ENCODE measurements at regions not wholly inside any gene's neighbourhood (a gene's known extent, or its start where the extent isn't known, plus 50 kb on each side); places are given as distances from the start of the nearest gene placed in this dataset.

DNA sequence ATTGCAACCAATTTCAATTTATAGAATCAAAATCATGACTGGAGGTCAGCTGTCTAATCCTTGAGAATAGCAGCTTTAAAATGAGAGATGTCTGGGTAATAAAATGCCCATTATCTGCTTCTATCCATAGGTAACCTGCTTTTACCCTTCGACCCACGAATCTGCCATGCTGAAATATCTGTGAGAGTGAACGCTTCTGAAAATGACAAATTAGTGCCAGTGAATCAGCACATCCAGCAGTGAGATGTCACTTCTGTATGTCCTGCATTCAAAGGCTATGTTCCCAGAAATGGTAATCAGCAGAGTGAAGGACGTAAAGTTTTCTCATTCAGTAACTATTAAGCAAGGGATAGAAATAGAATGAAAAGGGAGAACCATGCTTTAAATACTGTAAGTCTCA, 532.4 kb upstream of the ITGA1 start:
- no peaks in the 10 kb centered on the region for H3K36me3 Mint-ChIP-seq (ENCODE audit: low read depth, unreplicated experiment)
- no peak overlapping the region for H3K27ac Mint-ChIP-seq (ENCODE audit: unreplicated experiment)
- TF ChIP-seq, protein P1, sequence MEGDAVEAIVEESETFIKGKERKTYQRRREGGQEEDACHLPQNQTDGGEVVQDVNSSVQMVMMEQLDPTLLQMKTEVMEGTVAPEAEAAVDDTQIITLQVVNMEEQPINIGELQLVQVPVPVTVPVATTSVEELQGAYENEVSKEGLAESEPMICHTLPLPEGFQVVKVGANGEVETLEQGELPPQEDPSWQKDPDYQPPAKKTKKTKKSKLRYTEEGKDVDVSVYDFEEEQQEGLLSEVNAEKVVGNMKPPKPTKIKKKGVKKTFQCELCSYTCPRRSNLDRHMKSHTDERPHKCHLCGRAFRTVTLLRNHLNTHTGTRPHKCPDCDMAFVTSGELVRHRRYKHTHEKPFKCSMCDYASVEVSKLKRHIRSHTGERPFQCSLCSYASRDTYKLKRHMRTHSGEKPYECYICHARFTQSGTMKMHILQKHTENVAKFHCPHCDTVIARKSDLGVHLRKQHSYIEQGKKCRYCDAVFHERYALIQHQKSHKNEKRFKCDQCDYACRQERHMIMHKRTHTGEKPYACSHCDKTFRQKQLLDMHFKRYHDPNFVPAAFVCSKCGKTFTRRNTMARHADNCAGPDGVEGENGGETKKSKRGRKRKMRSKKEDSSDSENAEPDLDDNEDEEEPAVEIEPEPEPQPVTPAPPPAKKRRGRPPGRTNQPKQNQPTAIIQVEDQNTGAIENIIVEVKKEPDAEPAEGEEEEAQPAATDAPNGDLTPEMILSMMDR (IDR thresholded peaks at IDR 0.05; ENCODE audit: unreplicated experiment): no peak

DNA sequence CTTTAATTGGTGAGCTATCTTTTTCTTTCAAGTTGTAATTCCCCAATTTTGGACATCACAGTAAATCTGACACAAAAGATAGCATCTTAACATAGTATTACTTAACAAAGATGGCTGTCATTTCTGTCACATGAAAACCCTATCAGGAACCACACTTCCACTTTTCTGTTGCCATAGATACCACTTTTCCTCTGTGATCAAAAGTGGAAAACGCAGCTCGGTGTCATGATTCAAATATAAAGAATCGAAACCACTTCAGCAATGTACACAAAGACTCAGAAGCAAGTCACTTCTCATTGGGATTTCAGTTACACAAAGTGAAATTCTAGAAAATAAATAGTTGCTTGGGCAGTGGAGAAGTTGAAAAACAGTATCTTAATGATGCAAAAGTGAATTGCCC, 524.9 kb upstream of the ITGA1 start:
- Mint-ChIP-seq H3K36me3 (ENCODE audit: low read depth, unreplicated experiment) (no peaks in the 10 kb centered on the region), H3K27ac (ENCODE audit: unreplicated experiment) (no peak overlapping the region), H3K9me3 (ENCODE audit: unreplicated experiment) (no peaks in the 10 kb centered on the region), H3K27me3 (ENCODE audit: unreplicated experiment) (no peaks in the 10 kb centered on the region), H3K4me3 (ENCODE audit: unreplicated experiment) (no peak overlapping the region), H3K4me1 (ENCODE audit: unreplicated experiment) (no peaks in the 10 kb centered on the region)
- DNase-seq (ENCODE audit: low spot score): no peak
- TF ChIP-seq, protein P1 (IDR thresholded peaks at IDR 0.05; ENCODE audit: unreplicated experiment): no peak

More for the DNA sequence above, 532.4 kb upstream of the ITGA1 start:
- DNase-seq (ENCODE audit: low spot score): no peak
- Mint-ChIP-seq H3K9me3 (ENCODE audit: unreplicated experiment) (no peaks in the 10 kb centered on the region), H3K27me3 (ENCODE audit: unreplicated experiment) (no peaks in the 10 kb centered on the region), H3K4me1 (ENCODE audit: unreplicated experiment) (peaks cover 6% of the 10 kb centered on the region), H3K4me3 (ENCODE audit: unreplicated experiment) (no peak overlapping the region)

DNA sequence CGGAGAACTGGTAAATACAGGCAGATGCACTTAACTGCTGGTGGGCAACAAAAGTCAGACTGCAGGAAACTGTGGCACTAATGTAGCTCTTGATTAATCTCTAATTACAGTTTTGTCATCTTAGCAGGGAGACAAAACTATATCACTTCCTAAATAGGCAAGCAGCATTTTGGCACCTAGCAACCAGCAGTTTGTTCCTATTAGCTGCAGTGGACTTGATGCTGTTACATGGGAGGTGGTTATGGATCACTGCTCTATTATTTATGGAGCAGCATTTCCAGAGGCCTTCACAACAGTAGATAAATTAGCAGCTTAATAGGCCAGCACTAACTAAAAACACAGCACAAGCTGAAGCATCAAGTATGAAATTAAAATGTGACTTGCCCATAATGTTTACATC, 518.3 kb upstream of the ITGA1 start:
- H3K9me3 Mint-ChIP-seq (ENCODE audit: unreplicated experiment): no peaks in the 10 kb centered on the region
- no peak for DNase-seq (ENCODE audit: low spot score)
- H3K4me1 Mint-ChIP-seq (ENCODE audit: unreplicated experiment): no peaks in the 10 kb centered on the region
- TF ChIP-seq, protein P1 (IDR thresholded peaks at IDR 0.05; ENCODE audit: unreplicated experiment): no peak
- no peaks in the 10 kb centered on the region for H3K36me3 Mint-ChIP-seq (ENCODE audit: low read depth, unreplicated experiment)
- no peak overlapping the region for H3K4me3 Mint-ChIP-seq (ENCODE audit: unreplicated experiment)
- no peak overlapping the region for H3K27ac Mint-ChIP-seq (ENCODE audit: unreplicated experiment)
- H3K27me3 Mint-ChIP-seq (ENCODE audit: unreplicated experiment): no peaks in the 10 kb centered on the region

DNA sequence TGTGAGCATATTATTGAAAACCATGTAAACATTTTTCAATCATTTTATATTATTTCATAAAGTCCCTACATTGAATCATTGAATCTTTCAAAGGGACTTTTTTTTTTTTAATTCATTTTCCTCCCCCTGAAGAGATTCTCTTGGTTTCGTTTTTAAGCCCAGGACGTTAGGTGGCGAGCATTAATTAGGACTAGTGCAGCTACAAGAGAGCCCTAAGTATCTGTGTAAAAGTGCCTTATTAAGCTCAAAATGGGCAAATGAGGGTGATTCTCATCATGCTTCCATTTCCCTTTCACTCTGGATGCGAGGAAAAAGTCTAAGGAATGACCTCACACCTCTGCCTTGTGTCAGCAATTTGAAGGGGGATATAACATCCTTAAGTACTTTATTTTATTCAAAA, 517.9 kb upstream of the ITGA1 start:
- no peak overlapping the region for H3K4me3 Mint-ChIP-seq (ENCODE audit: unreplicated experiment)
- TF ChIP-seq, protein P1 (IDR thresholded peaks at IDR 0.05; ENCODE audit: unreplicated experiment): no peak
- no peaks in the 10 kb centered on the region for H3K4me1 Mint-ChIP-seq (ENCODE audit: unreplicated experiment)
- H3K9me3 Mint-ChIP-seq (ENCODE audit: unreplicated experiment): no peaks in the 10 kb centered on the region
- DNase-seq (ENCODE audit: low spot score): no peak
- H3K27me3 Mint-ChIP-seq (ENCODE audit: unreplicated experiment): no peaks in the 10 kb centered on the region
- no peaks in the 10 kb centered on the region for H3K36me3 Mint-ChIP-seq (ENCODE audit: low read depth, unreplicated experiment)
- no peak overlapping the region for H3K27ac Mint-ChIP-seq (ENCODE audit: unreplicated experiment)

DNA sequence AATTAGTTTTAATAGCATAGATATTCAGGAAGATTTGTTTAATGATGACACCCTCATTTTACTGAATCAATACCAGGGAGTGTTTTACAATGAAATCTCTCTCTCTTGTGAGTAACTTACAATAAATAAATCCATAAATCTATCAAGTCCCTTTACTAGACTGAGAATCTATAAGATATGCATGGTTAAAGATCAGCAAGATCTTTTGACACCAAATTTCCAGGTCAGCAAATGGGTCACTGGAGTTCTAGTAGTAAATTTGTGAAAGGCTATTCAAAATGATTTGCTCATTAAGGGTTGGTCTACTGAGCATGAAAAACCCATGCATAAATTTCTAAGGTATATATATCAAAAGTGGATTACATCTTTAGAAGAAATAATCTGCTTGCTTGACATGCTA, 512.1 kb upstream of the ITGA1 start:
- no peak for DNase-seq (ENCODE audit: low spot score)
- Mint-ChIP-seq H3K9me3 (ENCODE audit: unreplicated experiment) (no peaks in the 10 kb centered on the region), H3K4me3 (ENCODE audit: unreplicated experiment) (no peak overlapping the region), H3K27me3 (ENCODE audit: unreplicated experiment) (no peaks in the 10 kb centered on the region), H3K36me3 (ENCODE audit: low read depth, unreplicated experiment) (no peaks in the 10 kb centered on the region), H3K4me1 (ENCODE audit: unreplicated experiment) (no peaks in the 10 kb centered on the region), H3K27ac (ENCODE audit: unreplicated experiment) (no peak overlapping the region)
- TF ChIP-seq, protein P1 (IDR thresholded peaks at IDR 0.05; ENCODE audit: unreplicated experiment): no peak

All from endothelial cell (in vitro differentiated cells).